SIG-M5 treated with dmso at 0.1 percent for 504 hours (cell line): ENCODE measurements at regions not wholly inside any gene's neighbourhood (a gene's known extent, or its start where the extent isn't known, plus 50 kb on each side); places are given as distances from the start of the nearest gene placed in this dataset.
"Not testable (repeated sequence)": the region's sequence is repeated elsewhere in the genome, so short reads cannot be mapped to it uniquely, and the experiment has no call there.

Experiments
- DNase-seq: peaks from one replicate; lab custom pipeline; 2025; ENCODE audit not compliant: unreplicated experiment; lab: John Stamatoyannopoulos, UW

- not testable (repeated sequence) for DNase-seq
These were observed 121.1 kb downstream of the TAF11L14 start for GRCh38 chr5:17755406-17755805.

- DNase-seq: no peak
These were observed 127.1 kb downstream of the TAF11L14 start for GRCh38 chr5:17761326-17761725.

- DNase-seq: no peak
These were observed 129.0 kb downstream of the TAF11L14 start for GRCh38 chr5:17763301-17763700.

GRCh38 chr5:17766031-17766430, 131.8 kb downstream of the TAF11L14 start:
- DNase-seq: peak; percentile 15

GRCh38 chr5:17769277-17769676, 135.0 kb downstream of the TAF11L14 start:
- DNase-seq: no peak

- no peak for DNase-seq
These were observed 138.0 kb downstream of the TAF11L14 start for GRCh38 chr5:17772232-17772631.

- DNase-seq: no peak
These were observed 151.5 kb downstream of the TAF11L14 start for GRCh38 chr5:17785774-17786173.

- DNase-seq: no peak
These were observed 154.1 kb downstream of the TAF11L14 start for GRCh38 chr5:17788351-17788750.

GRCh38 chr5:17794201-17794600, 159.9 kb downstream of the TAF11L14 start:
- no peak for DNase-seq

- DNase-seq: peak; percentile 45
These were observed 160.6 kb downstream of the TAF11L14 start for GRCh38 chr5:17794815-17795214.

GRCh38 chr5:17796142-17796541, 161.9 kb downstream of the TAF11L14 start:
- no peak for DNase-seq

- no peak for DNase-seq
These were observed 162.6 kb downstream of the TAF11L14 start for GRCh38 chr5:17796757-17797396.

GRCh38 chr5:17799521-17799920, 165.3 kb downstream of the TAF11L14 start:
- no peak for DNase-seq

- no peak for DNase-seq
These were observed 167.3 kb downstream of the TAF11L14 start for GRCh38 chr5:17801595-17801994.

- DNase-seq: no peak
These were observed 168.0 kb downstream of the TAF11L14 start for GRCh38 chr5:17802256-17802655.

- DNase-seq: no peak
These were observed 169.7 kb downstream of the TAF11L14 start for GRCh38 chr5:17803971-17804370.

- DNase-seq: no peak
These were observed 171.1 kb downstream of the TAF11L14 start for GRCh38 chr5:17805227-17805825.

GRCh38 chr5:17806818-17807468, 172.7 kb downstream of the TAF11L14 start:
- DNase-seq: no peak

GRCh38 chr5:17808566-17808965, 174.3 kb downstream of the TAF11L14 start:
- DNase-seq: no peak

GRCh38 chr5:17810734-17811133, 176.5 kb downstream of the TAF11L14 start:
- DNase-seq: no peak

GRCh38 chr5:17813214-17813613, 179.0 kb downstream of the TAF11L14 start:
- DNase-seq: no peak

GRCh38 chr5:17816505-17816904, 182.2 kb downstream of the TAF11L14 start:
- no peak for DNase-seq
